ENCODE measurements at regions not wholly inside any gene's neighbourhood (a gene's known extent, or its start where the extent isn't known, plus 50 kb on each side); places are given as distances from the start of the nearest gene placed in this dataset.

DNA sequence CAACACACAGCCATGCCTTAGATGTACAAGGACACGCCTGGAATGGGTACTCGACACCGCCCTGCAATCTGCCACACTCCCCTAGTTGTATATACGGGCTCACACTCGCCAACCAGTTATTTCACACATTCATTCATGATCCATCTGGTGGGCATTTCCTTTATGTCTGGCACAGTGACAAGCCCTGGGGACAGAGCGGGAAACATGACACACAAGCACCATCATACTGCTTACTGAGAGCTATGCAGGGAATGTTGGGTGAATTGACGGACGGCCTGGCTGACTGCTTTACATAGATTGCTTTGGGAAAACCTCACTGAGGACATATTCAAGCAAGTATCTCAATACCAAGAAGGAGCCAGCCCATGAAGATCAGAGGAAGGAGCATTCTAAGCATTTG, 448.0 kb upstream of the SPRED2 start:
- ChIA-PET POLR2A (no interaction called here), CTCF (no interaction called here)
- no peak for DNase-seq (ENCODE audit: extremely low spot score)
- TF ChIP-seq, protein P1, sequence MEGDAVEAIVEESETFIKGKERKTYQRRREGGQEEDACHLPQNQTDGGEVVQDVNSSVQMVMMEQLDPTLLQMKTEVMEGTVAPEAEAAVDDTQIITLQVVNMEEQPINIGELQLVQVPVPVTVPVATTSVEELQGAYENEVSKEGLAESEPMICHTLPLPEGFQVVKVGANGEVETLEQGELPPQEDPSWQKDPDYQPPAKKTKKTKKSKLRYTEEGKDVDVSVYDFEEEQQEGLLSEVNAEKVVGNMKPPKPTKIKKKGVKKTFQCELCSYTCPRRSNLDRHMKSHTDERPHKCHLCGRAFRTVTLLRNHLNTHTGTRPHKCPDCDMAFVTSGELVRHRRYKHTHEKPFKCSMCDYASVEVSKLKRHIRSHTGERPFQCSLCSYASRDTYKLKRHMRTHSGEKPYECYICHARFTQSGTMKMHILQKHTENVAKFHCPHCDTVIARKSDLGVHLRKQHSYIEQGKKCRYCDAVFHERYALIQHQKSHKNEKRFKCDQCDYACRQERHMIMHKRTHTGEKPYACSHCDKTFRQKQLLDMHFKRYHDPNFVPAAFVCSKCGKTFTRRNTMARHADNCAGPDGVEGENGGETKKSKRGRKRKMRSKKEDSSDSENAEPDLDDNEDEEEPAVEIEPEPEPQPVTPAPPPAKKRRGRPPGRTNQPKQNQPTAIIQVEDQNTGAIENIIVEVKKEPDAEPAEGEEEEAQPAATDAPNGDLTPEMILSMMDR (IDR thresholded peaks at IDR 0.05; ENCODE audit: control extremely low read depth, extremely low read depth, low read depth, missing control alignments): no peak

DNA sequence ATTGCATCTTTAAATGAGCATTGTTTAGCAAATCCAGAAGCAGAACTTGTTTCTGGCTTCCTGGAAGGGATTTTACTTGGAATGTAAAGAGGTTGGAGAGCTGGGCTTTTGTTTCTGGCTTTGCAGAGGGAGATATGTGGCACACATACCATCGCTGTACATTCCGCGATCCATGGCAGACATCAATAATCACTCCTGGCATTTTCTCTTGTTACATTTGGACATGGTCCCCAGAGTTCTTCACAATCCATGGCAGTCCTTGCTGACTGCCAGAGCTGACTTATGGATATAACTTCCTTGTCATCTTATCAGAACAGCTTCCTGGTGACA, 445.6 kb upstream of the SPRED2 start:
- TF ChIP-seq, protein P1 (IDR thresholded peaks at IDR 0.05; ENCODE audit: control extremely low read depth, extremely low read depth, low read depth, missing control alignments): no peak
- DNase-seq (ENCODE audit: extremely low spot score): no peak
- POLR2A ChIA-PET: no interaction called here
- CTCF ChIA-PET: no interaction called here

DNA sequence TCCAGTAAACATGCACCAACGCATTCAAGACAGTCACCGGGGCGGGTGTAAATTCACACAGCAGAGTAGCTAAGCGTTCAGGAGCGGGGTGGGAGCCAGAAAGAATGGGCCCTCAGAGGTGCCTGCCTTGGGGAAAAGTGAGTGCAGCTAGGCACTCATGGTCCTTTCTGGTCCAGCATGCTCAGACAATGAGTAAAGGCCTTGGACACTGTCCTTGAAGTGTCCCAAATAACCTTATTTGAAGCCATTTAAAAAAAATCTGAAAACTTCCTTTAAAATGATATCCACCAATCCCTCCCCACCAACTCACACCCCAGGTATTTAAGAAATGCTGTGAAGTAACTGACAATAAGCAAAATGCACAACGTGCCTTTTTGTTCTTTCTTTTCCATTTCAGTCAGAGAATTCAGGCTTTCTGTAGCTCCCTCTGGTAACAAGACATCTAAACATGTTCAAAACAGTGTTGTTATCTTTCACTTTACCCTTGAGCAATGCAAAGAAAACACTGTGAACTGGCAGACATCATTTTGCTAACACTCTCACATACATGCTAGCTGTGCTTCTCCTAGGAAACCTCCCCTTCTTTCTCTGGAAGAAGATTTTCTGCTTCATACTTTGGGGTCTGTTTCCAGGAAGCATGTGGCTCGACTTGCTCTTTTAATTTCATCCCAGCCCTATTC, 445.1 kb upstream of the SPRED2 start:
- no peak for DNase-seq (ENCODE audit: extremely low spot score)
- TF ChIP-seq, protein P1 (IDR thresholded peaks at IDR 0.05; ENCODE audit: control extremely low read depth, extremely low read depth, low read depth, missing control alignments): no peak
- CTCF ChIA-PET: no interaction called here

DNA sequence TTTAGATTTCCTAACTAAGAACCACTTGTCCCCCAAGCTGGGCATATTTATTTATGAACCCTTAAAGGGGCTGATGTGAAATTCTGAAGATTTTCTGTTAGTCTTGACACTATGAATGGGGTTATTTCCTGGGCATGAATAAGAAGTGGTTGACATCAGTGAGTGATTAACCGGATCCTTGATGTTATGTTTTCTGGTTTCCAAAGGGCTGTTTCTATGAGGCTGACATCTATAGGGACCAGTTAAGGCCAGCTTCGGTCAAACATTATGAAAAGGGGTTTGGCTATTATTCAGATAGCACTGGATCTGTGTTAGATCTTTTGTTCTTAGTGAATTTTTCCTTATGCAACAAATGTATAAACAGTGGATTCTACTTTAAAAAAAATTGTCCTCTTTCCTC, 443.7 kb upstream of the SPRED2 start:
- ChIA-PET CTCF (no interaction called here), POLR2A (no interaction called here)
- TF ChIP-seq, protein P1 (IDR thresholded peaks at IDR 0.05; ENCODE audit: control extremely low read depth, extremely low read depth, low read depth, missing control alignments): no peak
- no peak for DNase-seq (ENCODE audit: extremely low spot score)

More for the DNA sequence above, 445.1 kb upstream of the SPRED2 start:
- POLR2A ChIA-PET: no interaction called here

DNA sequence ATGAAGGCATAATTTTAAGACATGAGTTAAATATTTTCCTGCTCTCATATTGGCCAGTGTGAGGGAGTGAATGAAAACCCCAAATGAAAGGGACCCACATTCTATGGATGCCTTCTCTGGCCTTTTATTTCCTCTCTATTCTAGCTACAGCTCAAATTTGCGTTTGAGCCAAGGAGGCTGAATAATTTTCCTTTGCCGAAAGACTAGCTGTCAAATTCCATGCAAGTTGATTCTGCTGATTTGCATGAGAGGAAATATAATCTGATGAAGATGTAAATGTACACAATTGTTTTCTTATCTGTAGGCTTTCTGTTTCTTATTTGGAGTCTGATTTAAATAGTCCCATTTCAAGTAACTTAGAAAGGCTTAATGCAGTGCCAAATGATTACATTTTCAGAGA, 438.4 kb upstream of the SPRED2 start:
- DNase-seq (ENCODE audit: extremely low spot score): no peak
- POLR2A ChIA-PET: no interaction called here
- CTCF ChIA-PET: no interaction called here
- TF ChIP-seq, protein P1 (IDR thresholded peaks at IDR 0.05; ENCODE audit: control extremely low read depth, extremely low read depth, low read depth, missing control alignments): no peak

DNA sequence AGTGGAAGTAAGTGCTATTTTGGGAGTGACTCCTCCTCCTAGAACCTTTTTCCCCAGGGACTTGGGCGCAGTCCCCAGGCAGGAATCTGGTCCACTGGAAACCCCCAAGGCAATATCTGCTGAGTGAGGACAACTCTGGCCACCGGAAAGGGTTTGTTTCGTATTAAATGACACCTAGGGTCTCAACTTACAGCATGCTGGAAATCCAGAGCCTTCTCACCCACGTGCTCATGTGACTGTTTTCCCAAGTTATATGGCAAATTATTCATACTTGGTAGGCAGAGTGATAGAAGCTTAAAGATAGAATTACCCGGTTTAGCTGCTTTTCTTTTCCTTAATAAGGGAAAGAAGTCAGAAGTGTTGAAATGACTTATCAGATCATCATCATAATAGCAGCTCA, 436.9 kb upstream of the SPRED2 start:
- TF ChIP-seq, protein P1 (IDR thresholded peaks at IDR 0.05; ENCODE audit: control extremely low read depth, extremely low read depth, low read depth, missing control alignments): no peak
- ChIA-PET POLR2A (no interaction called here), CTCF (no interaction called here)
- no peak for DNase-seq (ENCODE audit: extremely low spot score)

DNA sequence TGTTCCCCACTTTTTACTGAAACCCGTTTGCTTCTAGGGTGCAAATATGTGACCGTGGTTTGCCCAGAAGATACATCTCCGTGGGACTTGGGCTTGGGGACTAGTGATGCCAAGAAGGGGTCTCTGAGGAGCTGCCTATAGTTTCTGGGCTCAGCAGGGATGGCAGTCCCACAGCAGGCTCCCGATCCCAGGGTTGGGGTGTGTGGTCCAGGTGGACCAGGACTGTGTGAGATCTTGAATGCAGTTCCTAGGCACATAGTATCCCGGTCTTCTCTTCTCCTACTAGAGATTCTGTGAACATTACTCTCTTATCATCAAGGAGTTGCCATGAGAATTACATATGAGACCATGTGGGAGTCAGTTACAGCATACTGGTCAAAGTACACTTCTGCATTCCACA, 435.8 kb upstream of the SPRED2 start:
- DNase-seq (ENCODE audit: extremely low spot score): no peak
- ChIA-PET CTCF (interaction anchor here (1.4 to 1.5 kb wide), 2 partner anchors 10 to 15 kb away, joined by 3 read pairs; no protein-coding TSS in a partner anchor), POLR2A (no interaction called here)
- TF ChIP-seq, protein P1 (IDR thresholded peaks at IDR 0.05; ENCODE audit: control extremely low read depth, extremely low read depth, low read depth, missing control alignments): no peak

Measured in GM10248 (cell line).